Activated naive CD8-positive, alpha-beta T cell treated with anti-CD3 and anti-CD28 coated beads for 36 hours (primary cell): ENCODE measurements at regions not wholly inside any gene's neighbourhood (a gene's known extent, or its start where the extent isn't known, plus 50 kb on each side); places are given as distances from the start of the nearest gene placed in this dataset.
A peak's percentile ranks its signal among the peaks of the same experiment; 100 is the strongest.
"Not testable (repeated sequence)": the region's sequence is repeated elsewhere in the genome, so short reads cannot be mapped to it uniquely, and the experiment has no call there.

ENCODE experiments used
- DNase-seq: peaks from one replicate; pipeline ENCODE4 v3.0.0; 2021
- H3K27ac Mint-ChIP-seq: one replicate; pipeline ENCODE4 v1.8.0; 2022; ENCODE audit warnings: mild to moderate bottlenecking, moderate library complexity, mixed read lengths
- H3K27me3 Mint-ChIP-seq: one replicate; pipeline ENCODE4 v1.8.0; 2022; ENCODE audit warnings: mild to moderate bottlenecking, mixed read lengths
- H3K36me3 Mint-ChIP-seq: one replicate; pipeline ENCODE4 v1.8.0; 2021; ENCODE audit warnings: mild to moderate bottlenecking, mixed read lengths
- H3K4me1 Mint-ChIP-seq: one replicate; pipeline ENCODE4 v1.8.0; 2021; ENCODE audit warnings: mixed read lengths
- H3K4me3 Mint-ChIP-seq: one replicate; pipeline ENCODE4 v1.8.0; 2022; ENCODE audit warnings: mild to moderate bottlenecking, moderate library complexity, mixed read lengths
- H3K9me3 Mint-ChIP-seq: one replicate; pipeline ENCODE4 v1.8.0; 2022; ENCODE audit warnings: mixed read lengths

DNA sequence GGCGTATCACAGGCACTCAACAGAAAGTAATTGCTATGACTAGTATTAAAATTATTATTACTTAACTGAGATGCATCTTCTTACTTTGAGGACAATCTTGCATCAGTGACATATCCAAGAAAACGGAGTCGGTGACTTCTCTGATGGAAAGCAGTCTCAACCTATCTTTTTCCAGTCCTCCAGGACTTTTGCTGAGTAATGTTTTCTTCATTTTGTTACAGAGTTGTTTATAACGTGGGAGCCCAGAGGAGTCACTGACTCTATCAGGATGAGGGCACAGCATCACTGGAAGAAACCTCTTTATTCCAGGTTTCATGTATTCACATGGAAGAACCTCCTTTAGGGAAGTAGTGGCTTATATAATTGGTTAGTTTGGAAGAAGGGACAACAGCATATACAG is 51.5 kb upstream of the MELK start:
- H3K4me1 Mint-ChIP-seq: no peaks in the 10 kb centered on the region
- DNase-seq: no peak
- no peaks in the 10 kb centered on the region for H3K27me3 Mint-ChIP-seq
- no peaks in the 10 kb centered on the region for H3K36me3 Mint-ChIP-seq
- H3K9me3 Mint-ChIP-seq: no peaks in the 10 kb centered on the region
- H3K27ac Mint-ChIP-seq: no peak overlapping the region
- no peak overlapping the region for H3K4me3 Mint-ChIP-seq

DNA sequence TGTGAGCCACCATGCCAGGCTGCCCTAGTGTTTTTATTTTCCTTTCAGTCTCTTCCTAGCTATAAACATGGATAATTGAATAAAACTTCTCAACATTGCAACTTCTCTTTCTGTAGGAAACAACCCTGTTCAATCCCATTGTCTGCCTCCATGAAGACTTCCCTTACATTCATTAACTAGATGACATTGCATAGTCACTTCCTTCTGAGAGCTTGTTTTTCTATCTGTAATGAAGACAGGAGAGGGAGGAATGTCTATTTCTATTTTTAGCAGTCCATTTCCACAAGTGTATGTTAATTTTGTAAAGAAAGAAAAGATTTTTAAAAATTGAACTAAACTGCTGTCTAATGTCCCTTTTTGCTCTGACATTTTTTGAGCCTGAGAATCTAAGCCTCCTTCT is 55.6 kb upstream of the MELK start:
- Mint-ChIP-seq H3K9me3 (no peaks in the 10 kb centered on the region), H3K36me3 (no peaks in the 10 kb centered on the region), H3K4me3 (no peak overlapping the region)

GRCh38 chr9:36504156-36504555 is 68.5 kb upstream of the MELK start:
- peak; percentile 10 for DNase-seq
- peaks cover 19% of the 10 kb centered on the region for H3K4me1 Mint-ChIP-seq
- H3K36me3 Mint-ChIP-seq: no peaks in the 10 kb centered on the region
- peak overlapping the region; percentile 78 for H3K27ac Mint-ChIP-seq
- no peaks in the 10 kb centered on the region for H3K9me3 Mint-ChIP-seq
- no peaks in the 10 kb centered on the region for H3K27me3 Mint-ChIP-seq
- no peak overlapping the region for H3K4me3 Mint-ChIP-seq

More for the DNA sequence above, 55.6 kb upstream of the MELK start:
- Mint-ChIP-seq H3K27me3 (no peaks in the 10 kb centered on the region), H3K4me1 (no peaks in the 10 kb centered on the region), H3K27ac (no peak overlapping the region)
- DNase-seq: no peak

- Mint-ChIP-seq H3K9me3 (no peaks in the 10 kb centered on the region), H3K27me3 (no peaks in the 10 kb centered on the region), H3K27ac (peak overlapping the region; percentile 78), H3K4me1 (peaks cover 19% of the 10 kb centered on the region), H3K36me3 (no peaks in the 10 kb centered on the region), H3K4me3 (no peak overlapping the region)
- no peak for DNase-seq
These were observed 69.3 kb upstream of the MELK start for GRCh38 chr9:36503172-36504088.

DNA sequence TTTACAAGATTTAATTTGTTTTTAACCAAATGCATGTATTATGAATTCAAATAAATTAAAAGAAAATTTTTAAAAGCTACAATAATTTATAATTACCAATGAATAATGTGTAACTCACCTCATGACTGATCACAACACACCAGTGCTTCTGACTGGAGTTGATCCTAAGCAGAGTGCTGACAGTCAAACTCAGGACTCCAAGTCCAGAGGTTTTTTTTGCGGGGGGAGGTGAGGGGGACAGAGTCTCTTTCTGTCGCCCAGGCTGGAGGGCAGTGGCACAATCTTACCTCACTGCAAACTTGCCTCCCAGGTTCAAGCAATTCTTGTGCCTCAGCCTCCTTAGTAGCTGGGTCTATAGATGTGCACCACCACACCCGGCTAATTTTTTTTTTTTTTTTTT is 71.0 kb upstream of the MELK start:
- Mint-ChIP-seq H3K4me3 (no peak overlapping the region), H3K4me1 (peaks cover 19% of the 10 kb centered on the region), H3K27me3 (no peaks in the 10 kb centered on the region), H3K27ac (no peak overlapping the region), H3K9me3 (no peaks in the 10 kb centered on the region), H3K36me3 (no peaks in the 10 kb centered on the region)
- no peak for DNase-seq

GRCh38 chr9:36500931-36501330 is 71.8 kb upstream of the MELK start:
- H3K27ac Mint-ChIP-seq, H3K36me3 Mint-ChIP-seq, DNase-seq, H3K9me3 Mint-ChIP-seq, H3K4me3 Mint-ChIP-seq, H3K27me3 Mint-ChIP-seq: not testable (repeated sequence)
- peaks cover 20% of the 10 kb centered on the region for H3K4me1 Mint-ChIP-seq

DNA sequence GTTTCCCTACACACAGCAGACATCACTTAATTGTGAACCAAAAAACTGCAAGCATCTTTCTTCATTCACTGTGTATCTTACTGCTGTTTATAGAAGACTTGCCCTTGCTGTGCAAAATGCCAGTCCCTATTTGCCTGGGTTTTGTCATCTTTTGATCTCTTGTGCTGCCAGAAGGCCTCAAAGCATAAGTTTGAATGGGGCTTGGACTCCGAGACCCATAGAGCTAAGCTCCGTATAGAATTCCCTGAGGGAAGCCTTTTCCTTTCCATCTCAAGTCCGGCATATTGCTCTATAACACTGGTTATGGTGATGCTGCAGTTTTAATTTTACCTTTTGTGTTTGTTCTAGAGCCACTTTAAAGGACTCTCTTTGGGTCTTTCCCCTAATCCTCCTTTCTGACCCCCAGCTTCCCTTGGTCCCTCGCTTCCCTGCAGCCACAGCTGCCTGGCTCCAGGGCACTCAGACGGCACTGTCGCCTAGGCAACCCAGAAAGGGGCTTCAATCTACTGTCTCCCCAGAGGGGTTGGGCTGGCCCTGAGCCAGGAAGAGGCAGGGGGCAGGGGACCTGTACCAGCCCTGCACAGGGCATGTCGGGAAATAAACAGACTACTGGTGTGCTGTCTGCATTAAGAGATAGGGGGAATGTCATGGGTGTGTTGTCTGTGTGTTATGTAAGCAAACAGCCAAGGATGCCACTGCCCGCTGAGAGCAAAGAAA is 73.4 kb upstream of the MELK start:
- H3K4me3 Mint-ChIP-seq: no peak overlapping the region
- H3K9me3 Mint-ChIP-seq: no peaks in the 10 kb centered on the region
- peaks cover 29% of the 10 kb centered on the region for H3K4me1 Mint-ChIP-seq

GRCh38 chr9:36493564-36493963 is 79.1 kb upstream of the MELK start:
- H3K4me1 Mint-ChIP-seq: peaks cover 50% of the 10 kb centered on the region
- H3K9me3 Mint-ChIP-seq, H3K36me3 Mint-ChIP-seq, H3K27me3 Mint-ChIP-seq: not testable (repeated sequence)
- peak overlapping the region; percentile 94 for H3K27ac Mint-ChIP-seq
- peak overlapping the region; percentile 62 for H3K4me3 Mint-ChIP-seq
- DNase-seq: peak; percentile 37

More for the DNA sequence above, 73.4 kb upstream of the MELK start:
- H3K27me3 Mint-ChIP-seq: no peaks in the 10 kb centered on the region
- no peak overlapping the region for H3K27ac Mint-ChIP-seq
- no peaks in the 10 kb centered on the region for H3K36me3 Mint-ChIP-seq
- no peak for DNase-seq

DNA sequence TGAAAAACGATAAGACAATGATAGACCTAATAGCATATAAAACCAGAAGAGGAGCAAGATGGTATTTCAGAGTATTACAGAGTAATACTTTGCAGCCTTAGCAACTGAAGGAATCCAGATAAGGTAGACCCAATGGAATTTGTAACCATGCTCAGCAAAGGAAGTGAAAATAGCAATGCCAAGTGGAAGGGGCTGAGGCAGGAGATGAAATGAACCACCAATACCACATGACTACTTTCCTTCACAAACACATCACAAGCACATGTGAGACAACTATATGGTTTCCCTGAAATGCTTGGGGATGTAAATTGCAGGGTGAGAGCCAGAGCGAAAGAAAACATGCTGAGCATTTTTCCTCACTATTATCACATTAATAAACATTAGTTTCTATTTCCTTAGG is 79.8 kb upstream of the MELK start:
- Mint-ChIP-seq H3K27ac (peak overlapping the region; percentile 94), H3K4me3 (peak overlapping the region; percentile 59), H3K4me1 (peaks cover 56% of the 10 kb centered on the region), H3K36me3 (no peaks in the 10 kb centered on the region), H3K9me3 (peaks cover 3% of the 10 kb centered on the region), H3K27me3 (no peaks in the 10 kb centered on the region)
- DNase-seq: peak; percentile 13

GRCh38 chr9:36489453-36489852 is 83.2 kb upstream of the MELK start:
- Mint-ChIP-seq H3K27ac (peak overlapping the region; percentile 52), H3K4me3 (no peak overlapping the region), H3K27me3 (no peaks in the 10 kb centered on the region), H3K4me1 (peaks cover 56% of the 10 kb centered on the region), H3K36me3 (peaks cover 5% of the 10 kb centered on the region), H3K9me3 (peaks cover 3% of the 10 kb centered on the region)
- no peak for DNase-seq

DNA sequence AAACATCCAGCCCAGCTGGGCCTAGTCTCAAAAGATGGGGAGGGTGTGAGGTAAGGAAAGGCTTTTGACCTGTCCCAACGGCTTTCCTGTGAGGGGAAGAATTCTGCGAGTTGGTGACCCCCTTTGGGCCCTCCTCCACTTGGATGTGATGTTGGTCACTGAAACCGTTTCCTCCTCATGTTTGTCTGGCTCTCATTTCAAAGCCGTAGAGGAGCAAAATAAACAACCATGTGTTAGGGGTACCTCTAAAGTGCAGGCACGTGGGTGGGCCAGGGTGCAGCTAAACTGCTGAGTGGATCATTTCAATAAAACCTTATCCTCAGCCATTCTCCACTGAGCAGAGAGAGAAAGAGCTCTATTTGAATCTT is 84.3 kb upstream of the MELK start:
- Mint-ChIP-seq H3K27ac (peak overlapping the region; percentile 99), H3K27me3 (no peaks in the 10 kb centered on the region), H3K4me3 (peak overlapping the region; percentile 94), H3K36me3 (peaks cover 11% of the 10 kb centered on the region), H3K4me1 (peaks cover 57% of the 10 kb centered on the region), H3K9me3 (peaks cover 1% of the 10 kb centered on the region)
- DNase-seq: no peak

GRCh38 chr9:36487482-36488388 is 85.0 kb upstream of the MELK start:
- peaks cover 1% of the 10 kb centered on the region for H3K9me3 Mint-ChIP-seq
- peak overlapping the region; percentile 94 for H3K4me3 Mint-ChIP-seq
- H3K27ac Mint-ChIP-seq: peak overlapping the region; percentile 99
- H3K27me3 Mint-ChIP-seq: no peaks in the 10 kb centered on the region
- DNase-seq: peak; percentile 97
- peaks cover 11% of the 10 kb centered on the region for H3K36me3 Mint-ChIP-seq
- peaks cover 55% of the 10 kb centered on the region for H3K4me1 Mint-ChIP-seq

- Mint-ChIP-seq H3K36me3 (peaks cover 11% of the 10 kb centered on the region), H3K4me1 (peaks cover 52% of the 10 kb centered on the region), H3K27me3 (no peaks in the 10 kb centered on the region), H3K9me3 (no peaks in the 10 kb centered on the region), H3K4me3 (peak overlapping the region; percentile 82), H3K27ac (peak overlapping the region; percentile 80)
- peak; percentile 70 for DNase-seq
These were observed 85.7 kb upstream of the MELK start for GRCh38 chr9:36486933-36487481.

DNA sequence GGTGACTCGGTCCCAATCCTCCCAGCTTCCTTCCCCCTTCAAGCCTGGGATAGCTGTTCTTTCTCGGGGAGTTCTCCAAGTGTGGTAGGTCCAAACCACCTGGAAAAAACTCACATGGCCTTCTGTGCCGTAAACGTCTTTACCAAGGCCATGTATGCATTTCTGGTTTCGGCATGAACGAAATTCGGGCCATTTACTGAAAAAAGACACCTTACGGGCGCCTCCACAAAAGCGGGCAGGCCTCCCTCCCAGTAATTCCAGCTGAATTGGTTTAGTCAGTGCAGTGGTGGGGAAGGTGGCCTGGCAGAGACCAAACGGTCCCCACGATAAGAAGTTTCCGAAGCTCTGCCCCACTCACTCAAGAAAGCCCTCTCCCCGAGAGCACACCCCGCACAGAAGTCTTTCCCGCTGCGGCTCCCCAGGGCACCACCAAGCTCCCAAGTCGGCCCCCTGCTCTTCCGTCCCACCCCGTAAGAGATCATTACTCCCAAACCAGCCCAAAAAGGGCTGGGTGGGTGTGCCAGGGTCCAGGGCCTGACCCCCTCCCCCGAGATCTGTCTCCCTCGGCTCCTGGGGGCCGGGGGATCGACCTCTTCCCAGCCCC is 86.3 kb upstream of the MELK start:
- Mint-ChIP-seq H3K4me1 (peaks cover 54% of the 10 kb centered on the region), H3K4me3 (peak overlapping the region; percentile 82), H3K36me3 (peaks cover 11% of the 10 kb centered on the region), H3K27ac (peak overlapping the region; percentile 80), H3K27me3 (no peaks in the 10 kb centered on the region), H3K9me3 (no peaks in the 10 kb centered on the region)
- peak; percentile 8 for DNase-seq
